GM23248 (cell line): ENCODE measurements at regions not wholly inside any gene's neighbourhood (a gene's known extent, or its start where the extent isn't known, plus 50 kb on each side); places are given as distances from the start of the nearest gene placed in this dataset.

Experiments used
- DNase-seq: peaks from one replicate; pipeline ENCODE4 v3.0.0-alpha.2; 2015
- H2AFZ ChIP-seq: fragments of 200-600 bp; sonication (generic); 2 replicates; pipeline ENCODE4 v1.6.1; 2016; ENCODE audit warnings: antibody characterized with exemption
- H3F3A ChIP-seq: fragments of 200-600 bp; sonication (generic); 2 replicates; pipeline ENCODE4 v1.6.1; 2016; ENCODE audit warnings: mild to moderate bottlenecking, antibody characterized with exemption, mixed run types; ENCODE audit not compliant: insufficient read depth
- H3K27ac ChIP-seq: fragments of 200-600 bp; sonication (generic); 2 replicates; pipeline ENCODE4 v1.5.1; 2016; ENCODE audit warnings: mild to moderate bottlenecking
- H3K27me3 ChIP-seq: fragments of 200-600 bp; sonication (generic); replicated peaks from 2 replicates; pipeline ENCODE4 v1.6.1; 2016; ENCODE audit warnings: mild to moderate bottlenecking; ENCODE audit not compliant: insufficient read depth
- H3K36me3 ChIP-seq: fragments of 200-600 bp; sonication (generic); 2 replicates; pipeline ENCODE4 v1.6.1; 2016; ENCODE audit warnings: low read depth, mild to moderate bottlenecking
- H3K4me1 ChIP-seq: fragments of 200-600 bp; sonication (generic); 2 replicates; pipeline ENCODE4 v1.6.1; 2016; ENCODE audit warnings: mild to moderate bottlenecking; ENCODE audit not compliant: insufficient read depth
- H3K4me2 ChIP-seq: fragments of 200-600 bp; sonication (generic); one replicate; pipeline ENCODE4 v1.6.1; 2016; ENCODE audit warnings: mild to moderate bottlenecking; ENCODE audit not compliant: unreplicated experiment
- H3K4me3 ChIP-seq: fragments of 200-600 bp; sonication (generic); 2 replicates; pipeline ENCODE4 v1.5.1; 2016; ENCODE audit warnings: mild to moderate bottlenecking
- H3K79me2 ChIP-seq: fragments of 200-600 bp; sonication (generic); 2 replicates; pipeline ENCODE4 v1.6.1; 2016; ENCODE audit warnings: mild to moderate bottlenecking; ENCODE audit not compliant: insufficient read depth
- H3K9ac ChIP-seq: fragments of 200-600 bp; sonication (generic); 2 replicates; pipeline ENCODE4 v1.6.1; 2016; ENCODE audit warnings: mild to moderate bottlenecking
- H3K9me2 ChIP-seq: fragments of 200-600 bp; sonication (generic); 2 replicates; pipeline ENCODE4 v1.6.1; 2016; ENCODE audit warnings: mixed run types, mild to moderate bottlenecking, moderate library complexity; ENCODE audit not compliant: insufficient read depth
- H3K9me3 ChIP-seq: fragments of 200-600 bp; sonication (generic); one replicate; pipeline ENCODE4 v1.6.1; 2017; ENCODE audit warnings: low read depth
- H4K20me1 ChIP-seq: fragments of 200-600 bp; sonication (generic); 2 replicates; pipeline ENCODE4 v1.6.0; 2016; ENCODE audit not compliant: insufficient read depth
- EZH2 ChIP-seq: fragments of 200-600 bp; sonication (generic); IDR thresholded peaks from 2 replicates; pipeline ENCODE4 v1.6.1; 2018; ENCODE audit warnings: antibody characterized with exemption, mild to moderate bottlenecking; ENCODE audit not compliant: insufficient read depth, poor library complexity, severe bottlenecking
- EZH2phosphoT487 ChIP-seq: fragments of 200-600 bp; sonication (generic); IDR thresholded peaks from 2 replicates; pipeline ENCODE4 v1.6.1; 2018; ENCODE audit warnings: antibody characterized with exemption, moderate library complexity, mild to moderate bottlenecking, low read depth; ENCODE audit not compliant: insufficient read depth
- WGBS, 2 experiments: methylation state at CpG; one replicate each; pipeline ENCODE4 v1.1.6; 2015 to 2017; ENCODE audit warnings: low lambda C conversion rate in 2 of 2, low coverage in 1 of 2; ENCODE audit errors: missing lambda C conversion rate in 2 of 2; 5-methylcytosine and 5-hydroxymethylcytosine counted together
- in situ Hi-C: fragments of 300-500 bp; cut with MboI; formaldehyde crosslinking; loops from 2 replicates; pipeline ENCODE4 v1.15.0; 2020

- H3K79me2 ChIP-seq: no peaks in the 10 kb centered on the region
- 95 to 96% methylated on average over 7 of the region's 7 CpGs for WGBS, 2 experiments
- no peak overlapping the region for H3K9ac ChIP-seq
- H4K20me1 ChIP-seq: no peaks in the 10 kb centered on the region
- H2AFZ ChIP-seq: no peak overlapping the region
- H3F3A ChIP-seq: peaks cover 17% of the 10 kb centered on the region; the same call in 1 of the 2 replicates
- no peaks in the 10 kb centered on the region for H3K9me2 ChIP-seq
- no peaks in the 10 kb centered on the region for H3K27me3 ChIP-seq
- H3K4me1 ChIP-seq: peaks cover 19% of the 10 kb centered on the region
- DNase-seq: peak; percentile 10
- TF ChIP-seq EZH2 (no peak), EZH2phosphoT487 (no peak)
- no peak overlapping the region for H3K4me2 ChIP-seq
- no peak overlapping the region for H3K27ac ChIP-seq
- H3K4me3 ChIP-seq: no peak overlapping the region
- in situ Hi-C loops: no loop called here
- no peaks in the 10 kb centered on the region for H3K9me3 ChIP-seq
- H3K36me3 ChIP-seq: no peaks in the 10 kb centered on the region
These were observed 157.0 kb upstream of the PLN start for GRCh38 chr6:118391086-118391485.

- no peak for TF ChIP-seq EZH2
- no peak for TF ChIP-seq EZH2phosphoT487
- 75 to 76% methylated on average over 2 of the region's 2 CpGs for WGBS, 2 experiments
- Histone ChIP-seq H3K27me3 (no peaks in the 10 kb centered on the region), H3K79me2 (no peaks in the 10 kb centered on the region), H4K20me1 (no peaks in the 10 kb centered on the region), H3K4me2 (no peak overlapping the region), H3K27ac (no peak overlapping the region), H3K4me1 (peaks cover 1% of the 10 kb centered on the region), H3F3A (no peaks in the 10 kb centered on the region), H3K9me3 (no peaks in the 10 kb centered on the region), H2AFZ (no peak overlapping the region), H3K9me2 (no peaks in the 10 kb centered on the region), H3K4me3 (no peak overlapping the region), H3K36me3 (no peaks in the 10 kb centered on the region), H3K9ac (no peak overlapping the region)
- in situ Hi-C loops: no loop called here
- DNase-seq: no peak
These were observed 154.0 kb upstream of the PLN start for GRCh38 chr6:118394106-118394505.

- Histone ChIP-seq H3K27me3 (no peaks in the 10 kb centered on the region), H3K4me3 (no peak overlapping the region), H3K9ac (no peak overlapping the region), H4K20me1 (no peaks in the 10 kb centered on the region), H2AFZ (no peak overlapping the region), H3K9me2 (no peaks in the 10 kb centered on the region), H3K4me1 (no peaks in the 10 kb centered on the region), H3F3A (no peaks in the 10 kb centered on the region), H3K4me2 (no peak overlapping the region), H3K9me3 (no peaks in the 10 kb centered on the region), H3K36me3 (no peaks in the 10 kb centered on the region), H3K27ac (no peak overlapping the region), H3K79me2 (no peaks in the 10 kb centered on the region)
- in situ Hi-C loops: no loop called here
- no peak for DNase-seq
- TF ChIP-seq EZH2: no peak
- no peak for TF ChIP-seq EZH2phosphoT487
- 82 to 85% methylated on average over 2 of the region's 2 CpGs for WGBS, 2 experiments
These were observed 151.1 kb upstream of the PLN start for GRCh38 chr6:118396969-118397368.

- Histone ChIP-seq H3K36me3 (no peaks in the 10 kb centered on the region), H4K20me1 (no peaks in the 10 kb centered on the region), H3K27ac (no peak overlapping the region), H3K9ac (no peak overlapping the region), H2AFZ (no peak overlapping the region), H3K9me2 (no peaks in the 10 kb centered on the region), H3K27me3 (no peaks in the 10 kb centered on the region), H3K4me2 (no peak overlapping the region), H3K4me3 (no peak overlapping the region), H3K79me2 (no peaks in the 10 kb centered on the region), H3F3A (no peaks in the 10 kb centered on the region), H3K4me1 (no peaks in the 10 kb centered on the region), H3K9me3 (no peaks in the 10 kb centered on the region)
- no peak for DNase-seq
- 40 to 44% methylated on average over 1 of the region's 1 CpG for WGBS, 2 experiments
- in situ Hi-C loops: no loop called here
- TF ChIP-seq EZH2phosphoT487 (no peak), EZH2 (no peak)
These were observed 150.2 kb upstream of the PLN start for GRCh38 chr6:118397671-118398465.

- Histone ChIP-seq H3K9ac (no peak overlapping the region), H3K9me3 (no peaks in the 10 kb centered on the region), H4K20me1 (no peaks in the 10 kb centered on the region), H3K27ac (no peak overlapping the region), H3K4me2 (no peak overlapping the region), H3K27me3 (no peaks in the 10 kb centered on the region), H3F3A (no peaks in the 10 kb centered on the region), H2AFZ (no peak overlapping the region), H3K79me2 (no peaks in the 10 kb centered on the region), H3K4me3 (no peak overlapping the region), H3K36me3 (no peaks in the 10 kb centered on the region), H3K4me1 (no peaks in the 10 kb centered on the region), H3K9me2 (no peaks in the 10 kb centered on the region)
- no peak for TF ChIP-seq EZH2
- TF ChIP-seq EZH2phosphoT487: no peak
- WGBS, 2 experiments: 88 to 95% methylated on average over 1 of the region's 1 CpG
- in situ Hi-C loops: no loop called here
- no peak for DNase-seq
These were observed 148.0 kb upstream of the PLN start for GRCh38 chr6:118400098-118400497.
